ENCODE measurements at regions not wholly inside any gene's neighbourhood (a gene's known extent, or its start where the extent isn't known, plus 50 kb on each side); places are given as distances from the start of the nearest gene placed in this dataset.

DNA sequence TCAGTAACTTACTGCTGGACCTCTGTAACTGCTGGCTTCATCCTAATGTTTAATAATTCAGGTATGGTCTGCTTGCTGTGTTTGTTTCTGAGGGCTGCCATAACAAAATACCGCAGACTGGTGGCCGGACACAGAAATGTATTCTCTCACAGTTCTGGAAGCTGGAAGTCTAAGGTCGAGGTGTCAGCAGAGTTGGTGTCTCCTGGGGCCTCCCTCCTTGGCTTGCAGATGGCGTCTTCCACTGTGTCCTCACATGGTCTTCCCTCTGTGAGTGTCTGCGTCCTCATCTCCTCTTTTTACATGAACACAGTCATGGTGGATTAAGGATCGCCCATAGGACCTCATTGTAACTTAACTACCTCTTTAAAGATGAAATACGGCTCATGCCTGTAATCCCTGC lies 389.7 kb upstream of the JARID2 start:
- H3K4me1 ChIP-seq (replicated peaks; ENCODE audit: insufficient read depth): no peaks in the 10 kb centered on the region
- H4K20me1 ChIP-seq (ENCODE audit: insufficient read depth): no peaks in the 10 kb centered on the region
- no peaks in the 10 kb centered on the region for H3K79me2 ChIP-seq (ENCODE audit: low read depth)
- H3K4me3 ChIP-seq: no peak overlapping the region
- BruUV-seq (replicated peaks): no TSS peak
- no peaks in the 10 kb centered on the region for H3K36me3 ChIP-seq (ENCODE audit: low read depth)
- no peaks in the 10 kb centered on the region for H3K27me3 ChIP-seq (ENCODE audit: insufficient read depth, low read depth)
- H3K9me2 ChIP-seq (ENCODE audit: insufficient read depth): no peaks in the 10 kb centered on the region
- H2AFZ ChIP-seq: no peak overlapping the region
- H3K9me3 ChIP-seq (ENCODE audit: insufficient read depth, low read depth): no peaks in the 10 kb centered on the region
- no peak overlapping the region for H3K4me2 ChIP-seq
- ChIA-PET CTCF (interaction anchor here (0.6 kb wide), 1 partner anchor 20 kb away, joined by 3 read pairs; no protein-coding TSS in a partner anchor), POLR2A (ENCODE audit: unreplicated experiment) (interaction anchor here (0.7 kb wide), 1 partner anchor 244 kb away, joined by 20 read pairs; no protein-coding TSS in a partner anchor)
- intact Hi-C loops (cut with micrococcal nuclease; ENCODE audit: unreplicated experiment): no loop called here
- DNase-seq: no peak
- TF ChIP-seq, protein P1, sequence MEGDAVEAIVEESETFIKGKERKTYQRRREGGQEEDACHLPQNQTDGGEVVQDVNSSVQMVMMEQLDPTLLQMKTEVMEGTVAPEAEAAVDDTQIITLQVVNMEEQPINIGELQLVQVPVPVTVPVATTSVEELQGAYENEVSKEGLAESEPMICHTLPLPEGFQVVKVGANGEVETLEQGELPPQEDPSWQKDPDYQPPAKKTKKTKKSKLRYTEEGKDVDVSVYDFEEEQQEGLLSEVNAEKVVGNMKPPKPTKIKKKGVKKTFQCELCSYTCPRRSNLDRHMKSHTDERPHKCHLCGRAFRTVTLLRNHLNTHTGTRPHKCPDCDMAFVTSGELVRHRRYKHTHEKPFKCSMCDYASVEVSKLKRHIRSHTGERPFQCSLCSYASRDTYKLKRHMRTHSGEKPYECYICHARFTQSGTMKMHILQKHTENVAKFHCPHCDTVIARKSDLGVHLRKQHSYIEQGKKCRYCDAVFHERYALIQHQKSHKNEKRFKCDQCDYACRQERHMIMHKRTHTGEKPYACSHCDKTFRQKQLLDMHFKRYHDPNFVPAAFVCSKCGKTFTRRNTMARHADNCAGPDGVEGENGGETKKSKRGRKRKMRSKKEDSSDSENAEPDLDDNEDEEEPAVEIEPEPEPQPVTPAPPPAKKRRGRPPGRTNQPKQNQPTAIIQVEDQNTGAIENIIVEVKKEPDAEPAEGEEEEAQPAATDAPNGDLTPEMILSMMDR (conservative IDR thresholded peaks at IDR 0.05): no peak
- no peak for TF ChIP-seq EZH2 (IDR thresholded peaks at IDR 0.05; ENCODE audit: low read depth)
- no peaks in the 10 kb centered on the region for H3F3A ChIP-seq (ENCODE audit: insufficient read depth, low read depth)
- H3K27ac ChIP-seq: no peak overlapping the region

GRCh38 chr6:14857001-14857400 lies 388.9 kb upstream of the JARID2 start:
- H2AFZ ChIP-seq: no peak overlapping the region
- H3K4me1 ChIP-seq (replicated peaks; ENCODE audit: insufficient read depth): no peaks in the 10 kb centered on the region
- CTCF ChIA-PET: interaction anchor here (0.6 kb wide), 1 partner anchor 20 kb away, joined by 3 read pairs; no protein-coding TSS in a partner anchor
- no peaks in the 10 kb centered on the region for H3K79me2 ChIP-seq (ENCODE audit: low read depth)
- no peaks in the 10 kb centered on the region for H3K9me3 ChIP-seq (ENCODE audit: insufficient read depth, low read depth)
- no peak overlapping the region for H3K27ac ChIP-seq
- POLR2A ChIA-PET (ENCODE audit: unreplicated experiment): no interaction called here
- H3K36me3 ChIP-seq (ENCODE audit: low read depth): no peaks in the 10 kb centered on the region
- DNase-seq: no peak
- no peaks in the 10 kb centered on the region for H3K9me2 ChIP-seq (ENCODE audit: insufficient read depth)
- no peaks in the 10 kb centered on the region for H4K20me1 ChIP-seq (ENCODE audit: insufficient read depth)
- no peaks in the 10 kb centered on the region for H3K27me3 ChIP-seq (ENCODE audit: insufficient read depth, low read depth)
- intact Hi-C loops (cut with micrococcal nuclease; ENCODE audit: unreplicated experiment): no loop called here
- no peak for TF ChIP-seq EZH2 (IDR thresholded peaks at IDR 0.05; ENCODE audit: low read depth)
- TF ChIP-seq, protein P1 (conservative IDR thresholded peaks at IDR 0.05): no peak
- BruUV-seq (replicated peaks): no TSS peak
- no peaks in the 10 kb centered on the region for H3F3A ChIP-seq (ENCODE audit: insufficient read depth, low read depth)
- no peak overlapping the region for H3K4me2 ChIP-seq
- H3K4me3 ChIP-seq: no peak overlapping the region

GRCh38 chr6:14857501-14857900 lies 388.4 kb upstream of the JARID2 start:
- H3K27me3 ChIP-seq (ENCODE audit: insufficient read depth, low read depth): no peaks in the 10 kb centered on the region
- no peaks in the 10 kb centered on the region for H3K9me3 ChIP-seq (ENCODE audit: insufficient read depth, low read depth)
- no peak overlapping the region for H3K4me2 ChIP-seq
- H3K27ac ChIP-seq: no peak overlapping the region
- H4K20me1 ChIP-seq (ENCODE audit: insufficient read depth): no peaks in the 10 kb centered on the region
- no peaks in the 10 kb centered on the region for H3K4me1 ChIP-seq (replicated peaks; ENCODE audit: insufficient read depth)
- ChIA-PET CTCF (no interaction called here), POLR2A (ENCODE audit: unreplicated experiment) (no interaction called here)
- no peak for TF ChIP-seq EZH2 (IDR thresholded peaks at IDR 0.05; ENCODE audit: low read depth)
- TF ChIP-seq, protein P1 (conservative IDR thresholded peaks at IDR 0.05): no peak
- no peaks in the 10 kb centered on the region for H3K36me3 ChIP-seq (ENCODE audit: low read depth)
- no peak overlapping the region for H2AFZ ChIP-seq
- intact Hi-C loops (cut with micrococcal nuclease; ENCODE audit: unreplicated experiment): no loop called here
- no peaks in the 10 kb centered on the region for H3F3A ChIP-seq (ENCODE audit: insufficient read depth, low read depth)
- DNase-seq: no peak
- H3K4me3 ChIP-seq: no peak overlapping the region
- BruUV-seq (replicated peaks): no TSS peak
- H3K79me2 ChIP-seq (ENCODE audit: low read depth): no peaks in the 10 kb centered on the region
- no peaks in the 10 kb centered on the region for H3K9me2 ChIP-seq (ENCODE audit: insufficient read depth)
